ENCODE measurements at regions not wholly inside any gene's neighbourhood (a gene's known extent, or its start where the extent isn't known, plus 50 kb on each side); places are given as distances from the start of the nearest gene placed in this dataset.
"Not testable (repeated sequence)": the region's sequence is repeated elsewhere in the genome, so short reads cannot be mapped to it uniquely, and the experiment has no call there.

DNA sequence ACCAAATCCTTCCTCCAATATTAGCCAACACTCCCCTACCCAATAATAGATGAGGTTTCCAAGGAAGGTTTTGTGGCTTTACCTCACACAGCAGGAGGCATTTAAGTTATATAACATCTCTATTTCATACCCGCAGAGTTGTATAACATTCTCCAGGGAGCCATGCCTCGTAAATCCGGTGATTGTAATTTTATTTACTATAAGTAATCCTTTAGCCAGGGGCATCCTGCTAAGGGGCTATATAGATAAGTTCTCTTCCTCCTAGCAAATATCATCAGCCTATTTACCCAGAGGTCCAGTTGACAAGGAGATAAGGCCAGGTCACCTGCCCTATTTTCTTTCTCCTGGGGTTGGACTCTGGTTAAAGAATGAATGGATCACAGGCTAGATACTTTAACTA, 2051.0 kb downstream of the EFNA5 start:
- FAIRE-seq (no peak), DNase-seq (ENCODE audit: low spot score in 2 of 2) (no peak)

DNA sequence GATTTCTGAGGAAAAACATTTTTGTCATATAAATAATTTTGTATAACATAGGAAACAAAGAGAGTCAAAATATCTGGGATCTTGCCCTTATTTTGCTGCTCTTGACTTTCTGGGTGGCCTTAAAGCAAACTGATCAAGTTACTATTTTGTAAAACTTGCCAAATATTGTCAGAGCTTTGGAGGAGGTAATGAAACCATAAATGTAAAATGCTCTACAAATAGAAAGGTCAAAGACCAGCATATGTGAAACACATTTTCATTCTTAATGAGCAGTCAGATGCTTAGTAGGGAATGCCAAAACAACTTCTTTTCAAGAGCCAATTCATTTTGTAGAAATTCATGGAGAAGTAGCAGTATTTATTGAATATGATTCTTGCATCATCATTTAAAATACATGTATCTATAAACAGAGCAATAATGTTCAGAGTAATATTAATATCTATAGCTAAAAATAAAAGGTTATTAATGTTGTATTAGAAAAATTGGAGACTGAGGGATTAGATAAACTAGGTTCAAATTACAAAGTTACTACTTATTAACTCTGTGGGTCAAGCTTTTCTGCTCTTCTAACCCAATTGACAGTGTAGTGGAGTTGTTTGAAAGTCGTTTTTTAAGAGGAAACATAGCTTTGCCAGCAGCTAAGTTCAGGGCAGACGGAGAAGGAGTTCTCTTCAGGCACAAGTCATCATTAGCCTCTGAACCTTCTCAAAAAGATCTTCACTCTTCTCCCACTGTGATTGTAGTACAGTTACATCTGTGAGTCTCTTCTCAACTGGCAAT, 2053.1 kb downstream of the EFNA5 start:
- DNase-seq (ENCODE audit: low spot score in 2 of 2) (no peak), FAIRE-seq (no peak)

DNA sequence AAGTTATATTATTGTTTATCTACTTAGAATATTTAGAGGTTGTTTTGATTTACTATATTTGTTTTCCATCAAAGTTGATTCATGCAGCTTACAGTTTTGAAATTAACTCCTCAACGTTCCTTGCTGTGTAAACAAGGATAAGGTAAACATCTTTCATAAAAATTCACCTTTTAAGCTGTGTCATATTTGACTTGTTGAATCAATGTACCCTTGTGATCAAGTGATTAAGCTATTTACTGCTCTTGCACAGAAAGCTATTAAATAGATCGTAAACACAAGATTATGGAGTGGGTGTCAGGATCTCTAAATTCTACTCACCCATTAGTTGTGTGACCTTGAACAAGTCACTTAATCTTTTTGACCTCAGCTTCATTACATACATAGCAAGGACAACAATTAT, 2054.0 kb upstream of the NUDT12 start:
- DNase-seq (ENCODE audit: low spot score in 2 of 2) (no peak), FAIRE-seq (no peak)

DNA sequence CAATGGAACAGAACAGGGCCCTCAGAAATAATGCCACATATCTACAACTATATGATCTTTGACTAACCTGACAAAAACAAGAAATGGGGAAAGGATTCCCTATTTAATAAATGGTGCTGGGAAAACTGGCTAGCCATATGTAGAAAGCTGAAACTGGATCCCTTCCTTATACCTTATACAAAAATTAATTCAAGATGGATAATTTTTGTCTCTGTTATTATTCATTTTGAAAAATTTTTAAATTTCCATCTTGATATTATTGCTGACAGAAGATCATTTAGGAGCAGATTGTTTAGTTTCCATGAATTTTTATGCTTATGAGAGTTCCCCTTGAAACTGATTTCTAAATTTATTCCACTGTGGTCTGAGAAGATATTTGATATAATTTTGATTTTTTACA, 2039.8 kb upstream of the NUDT12 start:
- not testable (repeated sequence) for FAIRE-seq; DNase-seq (ENCODE audit: low spot score in 2 of 2)

DNA sequence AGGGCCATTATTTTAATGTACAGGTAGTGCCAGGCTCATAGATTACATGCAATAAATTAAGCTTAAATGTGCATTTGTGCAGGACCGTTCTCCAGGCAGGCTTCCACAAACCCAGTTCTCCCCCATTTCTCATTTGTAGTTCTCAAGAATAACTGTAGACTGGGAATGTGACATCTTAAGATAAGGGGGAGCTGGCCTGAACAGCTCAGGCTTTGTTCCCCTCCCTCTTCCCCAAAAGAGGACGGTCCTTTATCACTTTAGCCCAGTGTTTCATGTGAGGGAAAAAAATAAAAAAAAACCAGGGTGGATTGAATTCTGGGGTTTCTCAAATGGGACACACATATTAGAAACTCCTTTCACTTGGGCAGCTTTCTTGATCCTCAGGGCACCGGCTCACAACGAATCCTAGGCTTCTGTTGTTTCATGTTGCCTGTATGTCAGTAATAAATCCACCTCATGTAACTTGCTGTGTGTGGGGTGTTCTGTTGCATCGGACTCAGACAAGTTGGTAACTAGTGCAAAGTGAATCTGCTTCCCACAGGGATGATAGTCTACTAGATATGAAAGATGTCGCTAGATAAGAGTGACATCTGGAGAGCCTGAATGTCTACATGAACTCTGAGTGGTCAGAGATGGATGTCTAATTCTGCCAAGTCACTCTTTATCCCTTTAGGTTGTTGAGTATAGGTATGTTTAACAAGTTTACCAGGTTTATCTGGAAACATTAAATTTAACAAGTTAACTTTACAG, 2030.6 kb upstream of the NUDT12 start:
- no peak for FAIRE-seq
- no peak for DNase-seq (ENCODE audit: low spot score in 2 of 2)

DNA sequence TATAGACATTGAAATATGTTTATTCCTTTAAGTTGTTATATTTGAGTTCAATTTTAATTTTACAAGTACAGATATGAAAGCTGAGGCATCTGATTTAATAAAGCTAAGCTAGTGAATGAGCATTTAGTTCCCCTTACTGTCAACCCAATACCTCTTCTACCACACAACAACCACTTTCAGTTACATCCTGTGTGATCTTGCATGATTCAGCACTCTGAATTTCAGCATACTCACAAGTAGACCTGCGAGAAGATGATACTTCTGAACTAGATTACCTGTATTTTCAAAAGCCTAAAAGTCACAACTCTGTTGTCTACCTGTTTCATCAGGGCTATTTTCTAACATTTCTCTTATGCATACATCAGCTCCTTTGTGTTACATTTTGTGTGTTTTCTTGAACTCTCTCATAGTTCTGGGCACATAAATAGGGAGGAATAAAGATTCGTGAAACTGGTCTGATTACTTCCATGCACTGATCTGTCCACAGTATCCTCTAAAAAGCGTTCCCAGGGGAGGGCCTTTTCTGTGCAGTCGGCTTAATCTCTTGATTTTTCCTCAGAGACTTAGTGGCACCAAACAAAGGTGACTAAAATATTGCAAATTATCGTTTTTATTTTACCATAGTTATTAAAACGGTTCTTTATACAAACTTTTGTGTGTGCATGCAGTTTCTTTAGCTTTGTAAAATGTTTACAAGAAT, 2025.5 kb upstream of the NUDT12 start:
- FAIRE-seq (no peak), DNase-seq (ENCODE audit: low spot score in 2 of 2) (no peak)

DNA sequence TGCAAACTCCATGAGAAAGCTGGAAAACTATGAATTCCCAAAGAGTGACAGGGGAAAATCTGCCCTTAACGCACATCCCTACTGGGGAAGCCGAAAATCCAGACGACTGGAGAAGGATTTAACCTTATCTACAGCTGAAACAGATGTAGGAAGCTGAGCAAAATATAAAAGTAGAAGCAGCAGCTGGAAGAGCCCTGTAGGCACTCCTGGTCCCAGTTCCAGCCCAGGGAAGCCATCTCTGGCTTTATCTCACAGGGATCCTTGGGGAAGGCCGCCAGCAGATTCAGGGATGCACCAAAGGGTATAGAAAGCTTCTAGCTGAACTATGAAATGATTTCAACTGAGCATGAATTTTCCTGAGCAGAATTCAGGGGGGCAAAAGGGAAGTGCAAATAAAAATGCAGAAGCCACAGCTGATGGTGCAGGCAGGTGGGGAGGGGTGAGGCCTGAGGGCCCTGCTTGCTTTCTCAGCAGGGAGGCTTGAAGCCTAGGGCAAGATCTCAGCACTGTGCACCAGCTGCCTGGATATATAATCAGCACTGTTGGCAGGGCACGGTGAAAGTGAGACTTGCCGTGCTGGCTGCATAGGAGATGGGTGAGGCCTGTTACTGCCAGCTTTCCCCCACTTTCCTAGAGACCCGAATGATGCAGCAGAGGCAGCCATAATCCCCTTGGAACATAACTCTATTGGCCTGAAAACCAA, 2019.5 kb upstream of the NUDT12 start:
- FAIRE-seq (no peak), DNase-seq (ENCODE audit: low spot score in 2 of 2) (no peak)

DNA sequence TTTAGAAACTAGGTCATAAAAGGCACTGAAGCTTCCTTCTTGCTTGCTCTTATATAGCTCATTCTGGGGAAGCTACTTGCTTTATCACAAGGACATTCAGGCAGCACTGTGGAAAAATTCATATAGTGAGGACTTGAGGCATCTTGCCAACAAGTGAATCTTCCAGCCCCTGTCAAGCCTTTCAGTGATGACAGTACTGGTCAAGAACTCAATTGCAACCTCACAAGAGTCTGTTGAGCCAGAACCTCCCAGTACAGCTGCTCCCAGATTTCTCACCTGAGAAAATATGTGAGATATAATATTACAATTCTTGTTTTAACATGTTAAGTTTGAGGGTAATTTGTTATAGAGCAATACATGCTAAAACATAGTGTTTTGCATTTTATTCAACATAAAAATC, 2011.0 kb upstream of the NUDT12 start:
- FAIRE-seq: no peak
- no peak for DNase-seq (ENCODE audit: low spot score in 2 of 2)

DNA sequence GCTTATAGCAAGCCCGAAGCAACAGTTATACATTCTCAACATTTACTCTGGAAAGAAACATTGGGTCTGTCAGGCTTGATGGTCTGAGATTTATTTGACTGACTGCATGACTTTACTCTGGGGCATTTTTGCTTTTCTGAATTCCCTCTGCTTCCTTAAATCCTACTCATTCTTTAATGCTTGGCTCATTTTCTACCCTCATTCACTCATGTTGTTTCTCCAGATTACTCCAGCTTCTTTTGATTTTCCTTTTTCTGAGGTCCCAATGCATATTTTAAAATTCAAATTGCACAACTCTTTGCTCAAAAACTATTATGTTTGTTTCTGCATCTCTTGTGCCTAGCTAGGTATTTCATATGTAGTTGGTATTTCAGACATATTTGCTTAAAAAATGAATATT, 2002.9 kb upstream of the NUDT12 start:
- DNase-seq (ENCODE audit: low spot score in 2 of 2): no peak
- no peak for FAIRE-seq

DNA sequence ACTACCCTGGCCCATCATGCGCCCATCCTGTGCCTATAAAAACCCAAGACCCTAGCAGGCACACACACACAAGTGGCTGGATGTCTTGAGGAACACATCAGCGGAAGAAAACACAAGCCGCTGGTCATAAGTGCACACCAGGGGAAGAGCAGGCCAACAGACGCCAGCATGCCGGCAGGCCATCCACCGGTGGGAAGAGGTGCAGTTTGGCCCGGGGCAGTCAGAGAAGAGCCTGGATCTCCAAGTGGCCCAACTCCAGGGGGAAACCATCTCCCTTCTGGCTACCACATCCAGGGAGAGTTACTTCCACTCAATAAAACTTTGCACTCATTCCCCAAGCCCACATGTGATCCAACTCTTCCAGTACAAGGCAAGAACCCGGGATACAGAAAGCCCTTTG, 2001.3 kb upstream of the NUDT12 start:
- FAIRE-seq (no peak), DNase-seq (ENCODE audit: low spot score in 2 of 2) (no peak)

DNA sequence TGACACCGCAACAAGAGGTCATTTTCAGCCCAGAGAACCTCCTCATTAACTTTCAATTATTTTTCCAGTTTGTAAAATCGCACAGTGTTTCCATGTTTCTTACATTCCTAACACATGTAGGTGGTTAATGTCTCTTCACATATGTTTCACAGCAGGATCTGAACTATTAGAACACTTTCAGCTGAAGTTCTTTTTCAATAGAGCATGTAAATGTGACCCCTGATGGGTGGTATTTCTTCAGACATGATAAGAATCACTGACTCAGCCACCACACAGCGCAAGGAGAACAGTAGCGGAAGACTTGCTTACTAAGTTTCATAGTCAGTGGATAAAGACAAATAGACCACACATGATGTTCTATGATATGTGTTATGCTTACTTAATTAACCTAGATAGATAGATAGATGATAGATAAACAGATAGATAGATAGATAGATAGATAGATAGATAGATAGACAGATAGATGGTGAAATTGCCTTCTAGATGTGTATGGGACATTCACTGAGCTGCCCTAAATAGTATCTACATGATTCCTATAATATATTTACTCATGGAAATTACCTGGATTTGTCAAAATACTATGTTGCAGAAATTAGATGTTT, 1992.1 kb upstream of the NUDT12 start:
- FAIRE-seq: no peak

DNA sequence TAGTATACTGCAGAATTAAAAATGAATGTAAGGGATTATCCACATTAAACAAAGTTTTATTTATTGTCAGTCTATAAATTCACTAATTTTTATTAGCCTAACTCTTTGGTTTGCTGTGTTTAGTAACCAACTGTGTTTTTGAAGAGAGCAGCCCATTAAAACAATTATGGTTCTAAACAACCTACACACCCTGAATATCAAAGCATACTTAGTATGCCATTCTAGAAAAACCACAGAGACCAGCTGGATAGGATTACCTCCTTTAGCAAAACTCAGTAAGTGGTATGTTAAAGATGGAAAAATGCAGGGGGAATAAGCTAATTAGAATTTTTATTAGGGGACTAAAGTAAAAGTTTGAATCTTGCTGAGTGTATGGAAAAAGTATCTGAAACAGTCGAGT, 1981.7 kb upstream of the NUDT12 start:
- DNase-seq (ENCODE audit: low spot score in 2 of 2): no peak
- FAIRE-seq: no peak

More for the DNA sequence above, 1992.1 kb upstream of the NUDT12 start:
- no peak for DNase-seq (ENCODE audit: low spot score in 2 of 2)

DNA sequence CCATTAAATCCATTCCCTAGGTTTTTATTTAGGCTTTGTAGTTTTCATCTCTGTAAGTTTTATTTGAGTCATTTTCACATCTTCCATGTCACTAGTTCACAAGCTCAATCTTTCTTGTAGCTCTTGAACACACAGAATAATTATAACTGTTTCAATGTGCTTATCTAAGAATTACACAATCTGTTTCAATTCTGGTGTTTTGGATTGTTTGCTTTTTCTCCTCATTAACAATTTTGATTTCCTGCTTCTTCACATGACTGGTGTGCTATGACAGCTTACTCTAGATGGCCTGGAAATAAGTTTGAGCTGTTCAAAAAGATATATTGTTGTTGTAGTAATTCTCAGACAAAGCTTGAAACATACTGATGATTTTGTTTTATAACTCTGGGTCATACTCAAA, 1974.1 kb upstream of the NUDT12 start:
- DNase-seq (ENCODE audit: low spot score in 2 of 2) (no peak), FAIRE-seq (no peak)

DNA sequence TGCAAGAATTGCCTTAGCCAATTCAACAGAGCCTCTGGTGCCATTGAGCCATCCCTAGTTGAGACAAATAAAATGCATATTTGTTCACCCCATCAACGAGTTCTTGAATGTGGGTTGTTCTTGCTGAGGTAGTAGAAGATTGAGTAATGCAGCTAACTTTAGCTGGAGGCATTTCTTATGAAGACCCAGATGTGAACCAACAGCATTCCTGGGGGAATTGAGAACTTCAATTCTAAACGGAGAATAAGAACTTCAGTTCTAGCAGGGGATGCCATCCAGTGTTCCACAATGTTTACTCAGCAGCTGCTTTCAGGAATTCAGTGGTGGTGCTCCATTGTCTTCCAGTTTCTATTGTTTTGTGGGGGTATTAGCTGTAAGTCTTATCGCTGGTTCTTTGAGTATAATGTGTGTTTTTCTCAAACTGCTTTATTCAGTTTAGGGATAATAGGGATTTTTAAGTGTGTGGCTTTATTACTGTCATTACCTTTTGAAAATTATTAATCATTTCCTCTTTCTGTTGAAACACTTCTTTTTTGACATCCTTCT, 1968.2 kb upstream of the NUDT12 start:
- no peak for DNase-seq (ENCODE audit: low spot score in 2 of 2)
- no peak for FAIRE-seq

DNA sequence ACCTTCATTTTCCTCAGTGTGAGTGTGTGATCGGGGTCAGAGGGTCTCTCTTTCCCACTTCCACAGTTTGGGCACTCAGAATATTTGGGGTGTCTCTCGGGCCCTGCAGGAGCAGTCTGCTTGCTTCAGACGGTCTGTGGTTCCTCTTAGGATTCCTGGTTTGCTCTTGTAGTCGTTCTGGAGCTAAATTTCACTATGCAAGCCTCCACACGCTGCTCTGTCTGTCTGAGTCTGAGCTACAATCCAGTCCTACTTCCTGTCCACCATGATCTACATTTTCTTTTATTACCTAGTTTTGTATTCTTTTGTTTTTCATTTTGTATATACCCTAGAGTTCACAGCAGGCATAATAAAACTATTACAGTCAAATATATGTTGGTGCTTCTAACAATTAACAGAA, 1967.3 kb upstream of the NUDT12 start:
- DNase-seq (ENCODE audit: low spot score in 2 of 2): no peak
- no peak for FAIRE-seq

DNA sequence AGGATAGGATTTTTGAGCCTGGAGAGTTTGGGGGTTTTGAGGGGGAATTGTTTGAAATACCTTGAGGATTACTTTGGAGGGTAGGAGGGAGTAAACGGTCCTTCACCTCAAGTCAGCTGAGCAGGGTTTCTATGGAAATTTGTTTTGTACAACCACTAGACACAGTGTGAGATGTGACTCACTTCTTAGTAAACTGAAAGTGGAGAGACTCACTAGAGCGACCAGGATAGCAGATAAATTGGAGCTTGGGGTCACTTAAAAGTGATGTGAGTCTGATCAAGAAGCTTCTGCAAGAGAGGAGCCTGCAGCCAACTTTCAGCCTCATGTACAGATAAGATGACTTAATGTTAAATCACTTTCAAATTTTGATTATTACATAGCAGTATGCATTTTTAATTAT, 1945.9 kb upstream of the NUDT12 start:
- FAIRE-seq (no peak), DNase-seq (ENCODE audit: low spot score in 2 of 2) (no peak)

DNA sequence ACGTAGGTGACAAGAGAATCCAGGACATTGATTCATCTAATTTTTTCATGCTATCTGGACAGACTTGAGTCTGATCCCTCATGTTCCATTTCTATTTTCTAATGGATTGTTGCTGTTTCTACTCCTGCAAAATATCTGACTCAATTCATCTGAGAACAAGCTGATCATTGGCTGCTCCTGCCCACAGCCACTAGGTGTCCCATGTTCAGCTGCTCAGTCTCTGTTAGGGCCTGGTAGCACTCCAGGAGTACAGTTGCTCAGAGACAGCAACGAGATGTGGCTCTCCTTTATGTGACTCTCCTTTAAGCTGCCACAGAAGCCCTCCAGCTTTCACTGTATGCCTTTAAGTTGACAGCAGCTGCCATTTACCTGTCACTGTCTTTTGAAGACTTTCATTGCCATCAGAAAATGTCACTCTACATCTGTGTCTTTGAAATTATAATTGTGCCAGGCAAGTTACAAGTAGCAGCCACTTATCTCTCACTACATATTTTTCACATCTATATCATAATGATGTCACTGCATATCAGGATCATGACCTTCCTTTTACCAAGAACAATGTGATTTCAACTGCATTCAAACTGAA, 1944.2 kb upstream of the NUDT12 start:
- no peak for DNase-seq (ENCODE audit: low spot score in 2 of 2)
- FAIRE-seq: no peak

DNA sequence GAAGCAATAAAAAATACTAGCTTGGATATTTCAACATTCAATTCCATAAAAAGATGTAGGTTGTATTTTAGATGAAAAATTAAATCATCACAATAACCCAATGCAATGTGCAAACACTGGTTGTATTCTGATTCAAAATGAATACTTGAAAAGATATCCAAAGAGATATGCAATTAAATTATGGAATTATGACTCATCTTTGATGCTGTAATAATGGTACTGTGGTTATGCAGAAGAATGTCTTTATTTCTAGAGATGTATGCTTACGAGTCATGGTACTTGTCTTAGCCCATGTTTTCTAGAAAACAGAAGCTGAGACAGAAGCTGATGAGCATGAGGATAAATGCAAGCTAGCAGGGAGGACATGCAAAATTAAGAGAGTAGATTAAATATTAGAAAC, 1941.4 kb upstream of the NUDT12 start:
- FAIRE-seq: no peak
- DNase-seq (ENCODE audit: low spot score in 2 of 2): no peak

DNA sequence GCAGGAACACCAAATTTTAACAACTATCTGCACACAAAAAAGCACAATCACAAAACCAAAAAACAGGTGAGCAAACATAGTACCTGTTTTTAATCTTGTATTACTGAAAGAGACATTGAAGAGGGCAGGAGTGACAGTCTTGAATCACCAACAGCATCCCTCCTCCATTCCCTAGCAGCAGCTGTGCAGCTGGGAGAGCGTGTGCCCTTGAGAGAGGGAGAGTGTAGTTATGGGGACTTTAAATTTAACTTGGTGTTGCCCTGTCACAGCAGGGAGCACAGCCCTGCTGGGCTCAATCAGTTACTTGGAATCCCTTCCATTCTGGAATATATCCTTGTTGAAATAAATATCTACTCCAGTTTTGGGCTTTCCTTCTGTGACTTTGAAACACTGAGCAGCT, 1938.7 kb upstream of the NUDT12 start:
- DNase-seq (ENCODE audit: low spot score in 2 of 2) (no peak), FAIRE-seq (no peak)

DNA sequence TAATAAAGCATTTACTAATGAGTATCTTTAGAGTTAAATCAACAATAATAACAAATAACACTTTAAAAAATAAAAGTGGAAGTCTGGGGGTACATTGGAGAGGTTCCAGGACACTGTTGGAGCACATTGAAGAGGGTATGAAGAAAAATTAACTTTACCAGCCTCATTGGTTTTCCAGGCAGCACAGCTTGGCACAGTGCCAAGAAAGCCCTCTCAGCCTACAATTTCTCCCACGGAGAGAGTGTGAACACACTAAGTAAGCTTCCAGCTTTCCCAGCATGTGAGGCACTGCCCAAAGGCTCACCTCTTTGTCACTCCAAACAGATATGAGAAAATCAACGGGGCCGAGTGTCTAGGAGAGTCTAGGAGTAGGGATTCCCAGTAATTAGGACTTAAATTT, 1912.8 kb upstream of the NUDT12 start:
- no peak for DNase-seq (ENCODE audit: low spot score in 2 of 2)

More for the DNA sequence above, 1912.8 kb upstream of the NUDT12 start:
- FAIRE-seq: no peak
